Thyroid gland (tissue), 4 donors: ENCODE measurements at regions not wholly inside any gene's neighbourhood (a gene's known extent, or its start where the extent isn't known, plus 50 kb on each side); places are given as distances from the start of the nearest gene placed in this dataset.

Experiments
- POLR2A ChIP-seq, 2 donors: fragments of 450-650 bp; IDR thresholded peaks; one replicate each; pipeline ENCODE4 v1.6.1; 2017; ENCODE audit warnings: antibody characterized with exemption in 2 of 2, mild to moderate bottlenecking in 2 of 2, moderate library complexity in 1 of 2
- TF ChIP-seq, protein P1 (sequence below), 6 experiments: fragments of 200-600 bp in 3 of 6; fragments of 450-650 bp in 3 of 6; sonication (generic) in 3 of 6; IDR thresholded peaks; one replicate each; pipeline ENCODE4 v1.5.1; 2016 to 2019; ENCODE audit warnings: antibody characterized with exemption in 6 of 6, mild to moderate bottlenecking in 2 of 6, inconsistent platforms in 1 of 6, moderate library complexity in 1 of 6

GRCh38 chr12:91672130-91672529 lies 473.5 kb downstream of the BTG1 start:
- no peak for TF ChIP-seq POLR2A (IDR thresholded peaks at IDR 0.05)
- TF ChIP-seq, protein P1, sequence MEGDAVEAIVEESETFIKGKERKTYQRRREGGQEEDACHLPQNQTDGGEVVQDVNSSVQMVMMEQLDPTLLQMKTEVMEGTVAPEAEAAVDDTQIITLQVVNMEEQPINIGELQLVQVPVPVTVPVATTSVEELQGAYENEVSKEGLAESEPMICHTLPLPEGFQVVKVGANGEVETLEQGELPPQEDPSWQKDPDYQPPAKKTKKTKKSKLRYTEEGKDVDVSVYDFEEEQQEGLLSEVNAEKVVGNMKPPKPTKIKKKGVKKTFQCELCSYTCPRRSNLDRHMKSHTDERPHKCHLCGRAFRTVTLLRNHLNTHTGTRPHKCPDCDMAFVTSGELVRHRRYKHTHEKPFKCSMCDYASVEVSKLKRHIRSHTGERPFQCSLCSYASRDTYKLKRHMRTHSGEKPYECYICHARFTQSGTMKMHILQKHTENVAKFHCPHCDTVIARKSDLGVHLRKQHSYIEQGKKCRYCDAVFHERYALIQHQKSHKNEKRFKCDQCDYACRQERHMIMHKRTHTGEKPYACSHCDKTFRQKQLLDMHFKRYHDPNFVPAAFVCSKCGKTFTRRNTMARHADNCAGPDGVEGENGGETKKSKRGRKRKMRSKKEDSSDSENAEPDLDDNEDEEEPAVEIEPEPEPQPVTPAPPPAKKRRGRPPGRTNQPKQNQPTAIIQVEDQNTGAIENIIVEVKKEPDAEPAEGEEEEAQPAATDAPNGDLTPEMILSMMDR (IDR thresholded peaks at IDR 0.05), result no peak
